Stimulated activated memory B cell treated with anti-CD40 and anti-IgM and Interleukin-4, amounts not matched to agents 10 μg/mL and 1 μg/mL and 100 μg/mL, for 72 hours (primary cell): ENCODE measurements at regions not wholly inside any gene's neighbourhood (a gene's known extent, or its start where the extent isn't known, plus 50 kb on each side); places are given as distances from the start of the nearest gene placed in this dataset.
"Not testable (repeated sequence)": the region's sequence is repeated elsewhere in the genome, so short reads cannot be mapped to it uniquely, and the experiment has no call there.

Experiments used
- ATAC-seq: fragments of 150-1000 bp; cut with Tn5 transposase; 2 replicates; pipeline ENCODE4 v1.10.0; 2021
- H3K27ac Mint-ChIP-seq: one replicate; pipeline ENCODE4 v1.8.0; 2022; ENCODE audit warnings: mild to moderate bottlenecking, mixed read lengths
- H3K27me3 Mint-ChIP-seq: one replicate; pipeline ENCODE4 v1.8.0; 2022; ENCODE audit warnings: mixed read lengths
- H3K36me3 Mint-ChIP-seq: one replicate; pipeline ENCODE4 v1.8.0; 2022; ENCODE audit warnings: mixed read lengths
- H3K4me1 Mint-ChIP-seq: one replicate; pipeline ENCODE4 v1.8.0; 2022; ENCODE audit warnings: mixed read lengths
- H3K4me3 Mint-ChIP-seq: one replicate; pipeline ENCODE4 v1.8.0; 2022; ENCODE audit warnings: mild to moderate bottlenecking, moderate library complexity, mixed read lengths
- H3K9me3 Mint-ChIP-seq: one replicate; pipeline ENCODE4 v1.8.0; 2022; ENCODE audit warnings: mixed read lengths

GRCh38 chr15:61390138-61390537 lies 161.0 kb upstream of the RORA start:
- no peak for ATAC-seq
- Mint-ChIP-seq H3K27me3 (peaks cover 9% of the 10 kb centered on the region), H3K9me3 (peaks cover 5% of the 10 kb centered on the region), H3K4me3 (no peak overlapping the region), H3K36me3 (no peaks in the 10 kb centered on the region), H3K4me1 (no peaks in the 10 kb centered on the region), H3K27ac (no peak overlapping the region)

- peaks cover 6% of the 10 kb centered on the region for H3K9me3 Mint-ChIP-seq
Measured at GRCh38 chr15:61389334-61390028, 160.4 kb upstream of the RORA start.

DNA sequence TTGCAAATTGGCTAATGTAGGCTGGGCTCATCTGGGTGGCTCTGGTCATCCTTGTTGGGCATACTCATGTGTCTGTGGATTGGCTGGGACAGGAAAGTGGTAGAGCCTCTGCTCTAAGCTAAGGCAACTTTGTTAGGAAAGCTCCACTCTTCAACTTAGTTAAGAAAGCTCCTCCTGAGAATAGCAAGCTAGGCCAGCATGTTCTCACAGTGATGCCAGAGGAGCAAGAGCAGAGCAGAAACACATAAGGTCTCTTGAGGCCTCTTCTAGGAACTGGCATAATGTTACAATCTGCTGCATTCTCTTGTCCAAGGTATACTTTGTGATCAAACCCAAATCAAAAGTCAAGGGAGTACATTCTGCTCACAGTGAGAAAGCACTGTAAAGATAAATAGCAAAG lies 158.6 kb upstream of the RORA start:
- no peak for ATAC-seq
- Mint-ChIP-seq H3K36me3 (no peaks in the 10 kb centered on the region), H3K27me3 (peaks cover 9% of the 10 kb centered on the region), H3K4me1 (no peaks in the 10 kb centered on the region), H3K9me3 (peaks cover 6% of the 10 kb centered on the region), H3K4me3 (no peak overlapping the region), H3K27ac (no peak overlapping the region)

More at GRCh38 chr15:61389334-61390028, 160.4 kb upstream of the RORA start:
- Mint-ChIP-seq H3K27ac (no peak overlapping the region), H3K4me3 (no peak overlapping the region), H3K36me3 (no peaks in the 10 kb centered on the region), H3K27me3 (peaks cover 9% of the 10 kb centered on the region), H3K4me1 (no peaks in the 10 kb centered on the region)
- no peak for ATAC-seq

DNA sequence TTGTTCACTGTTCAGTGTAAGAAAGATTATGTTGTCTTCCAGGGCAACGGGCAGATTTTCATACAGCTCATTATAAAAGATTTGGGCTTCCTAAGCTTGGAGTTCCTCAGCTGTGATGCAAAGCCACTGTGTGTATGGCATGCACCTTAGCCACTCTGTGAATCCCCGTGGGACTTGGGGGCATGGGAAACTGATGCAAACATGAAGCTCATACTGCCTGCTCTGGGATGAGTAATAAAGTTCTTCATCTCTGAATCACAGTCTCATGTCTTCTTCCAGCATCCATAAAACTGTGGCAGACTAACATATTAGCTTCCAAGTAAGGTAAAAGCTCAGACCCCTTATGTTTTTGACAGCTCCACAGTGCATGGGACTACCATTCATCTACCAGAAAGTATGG lies 154.3 kb upstream of the RORA start:
- no peaks in the 10 kb centered on the region for H3K4me1 Mint-ChIP-seq
- no peak for ATAC-seq
- no peak overlapping the region for H3K4me3 Mint-ChIP-seq
- no peak overlapping the region for H3K27ac Mint-ChIP-seq
- H3K9me3 Mint-ChIP-seq = peaks cover 6% of the 10 kb centered on the region
- H3K36me3 Mint-ChIP-seq = no peaks in the 10 kb centered on the region
- H3K27me3 Mint-ChIP-seq = no peaks in the 10 kb centered on the region

DNA sequence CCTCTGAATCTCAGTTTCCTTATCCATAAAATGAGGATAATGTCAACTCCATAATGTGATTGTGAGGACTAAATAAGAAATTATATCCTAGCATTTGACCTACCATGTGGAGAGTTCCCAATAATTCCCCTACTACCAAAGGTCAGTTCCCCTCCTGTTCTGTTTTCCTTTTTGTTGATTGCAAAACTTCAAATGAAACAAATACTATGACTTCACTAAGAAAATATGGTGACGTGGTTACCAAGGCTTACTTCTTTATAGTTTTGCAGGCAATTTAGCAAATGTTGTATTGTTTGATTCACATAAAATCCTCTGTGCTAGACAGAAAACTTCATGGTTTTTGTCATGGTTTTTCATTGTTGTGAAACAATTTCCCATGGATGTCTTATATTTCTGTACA lies 153.8 kb upstream of the RORA start:
- no peak for ATAC-seq
- H3K4me3 Mint-ChIP-seq = no peak overlapping the region
- no peaks in the 10 kb centered on the region for H3K4me1 Mint-ChIP-seq
- no peaks in the 10 kb centered on the region for H3K27me3 Mint-ChIP-seq
- H3K36me3 Mint-ChIP-seq = no peaks in the 10 kb centered on the region
- H3K9me3 Mint-ChIP-seq = peaks cover 4% of the 10 kb centered on the region
- no peak overlapping the region for H3K27ac Mint-ChIP-seq

- H3K9me3 Mint-ChIP-seq = peaks cover 4% of the 10 kb centered on the region
- no peaks in the 10 kb centered on the region for H3K27me3 Mint-ChIP-seq
- H3K27ac Mint-ChIP-seq = no peak overlapping the region
- no peaks in the 10 kb centered on the region for H3K36me3 Mint-ChIP-seq
- no peak for ATAC-seq
- no peaks in the 10 kb centered on the region for H3K4me1 Mint-ChIP-seq
- no peak overlapping the region for H3K4me3 Mint-ChIP-seq
Measured at GRCh38 chr15:61381501-61381900, 152.4 kb upstream of the RORA start.

- Mint-ChIP-seq H3K9me3 (peaks cover 3% of the 10 kb centered on the region), H3K36me3 (no peaks in the 10 kb centered on the region), H3K4me1 (no peaks in the 10 kb centered on the region), H3K27me3 (no peaks in the 10 kb centered on the region), H3K4me3 (no peak overlapping the region), H3K27ac (no peak overlapping the region)
- no peak for ATAC-seq
Measured at GRCh38 chr15:61380270-61380669, 151.2 kb upstream of the RORA start.

GRCh38 chr15:61379005-61379404 lies 149.9 kb upstream of the RORA start:
- Mint-ChIP-seq H3K4me1 (no peaks in the 10 kb centered on the region), H3K36me3 (no peaks in the 10 kb centered on the region), H3K27me3 (no peaks in the 10 kb centered on the region), H3K4me3 (no peak overlapping the region), H3K27ac (no peak overlapping the region), H3K9me3 (no peaks in the 10 kb centered on the region)
- ATAC-seq = no peak

- Mint-ChIP-seq H3K9me3 (no peaks in the 10 kb centered on the region), H3K36me3 (no peaks in the 10 kb centered on the region), H3K4me3 (no peak overlapping the region), H3K27me3 (no peaks in the 10 kb centered on the region), H3K27ac (no peak overlapping the region), H3K4me1 (no peaks in the 10 kb centered on the region)
- ATAC-seq = no peak
Measured at GRCh38 chr15:61376961-61377360, 147.9 kb upstream of the RORA start.

- H3K36me3 Mint-ChIP-seq = no peaks in the 10 kb centered on the region
- no peak overlapping the region for H3K27ac Mint-ChIP-seq
- no peaks in the 10 kb centered on the region for H3K4me1 Mint-ChIP-seq
- ATAC-seq = no peak
- no peaks in the 10 kb centered on the region for H3K9me3 Mint-ChIP-seq
- H3K4me3 Mint-ChIP-seq = no peak overlapping the region
- no peaks in the 10 kb centered on the region for H3K27me3 Mint-ChIP-seq
Measured at GRCh38 chr15:61376516-61376915, 147.4 kb upstream of the RORA start.

DNA sequence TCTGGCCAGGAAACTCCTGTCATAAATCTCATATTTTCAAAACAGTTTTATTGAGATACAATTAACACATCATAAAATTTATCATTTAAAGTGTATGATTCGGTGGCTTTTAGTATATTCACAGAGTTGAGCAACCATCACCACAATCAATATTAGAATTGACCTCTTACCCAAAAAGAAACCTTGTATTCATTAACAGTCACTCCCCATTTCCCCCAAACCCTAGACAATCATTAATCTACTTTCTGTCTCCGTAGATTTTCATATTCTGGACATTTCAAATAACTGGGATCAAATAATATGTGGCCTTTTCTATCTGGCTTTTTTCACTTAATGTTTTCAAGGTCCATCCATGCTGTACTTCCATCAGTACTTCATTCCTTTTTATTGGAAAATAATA lies 145.7 kb upstream of the RORA start:
- no peaks in the 10 kb centered on the region for H3K4me1 Mint-ChIP-seq
- no peak overlapping the region for H3K27ac Mint-ChIP-seq
- H3K36me3 Mint-ChIP-seq = no peaks in the 10 kb centered on the region
- H3K9me3 Mint-ChIP-seq = peaks cover 4% of the 10 kb centered on the region
- H3K4me3 Mint-ChIP-seq = no peak overlapping the region
- H3K27me3 Mint-ChIP-seq = peaks cover 9% of the 10 kb centered on the region
- ATAC-seq = no peak

GRCh38 chr15:61367953-61368352 lies 138.9 kb upstream of the RORA start:
- ATAC-seq = no peak
- no peaks in the 10 kb centered on the region for H3K4me1 Mint-ChIP-seq
- no peak overlapping the region for H3K27ac Mint-ChIP-seq
- no peaks in the 10 kb centered on the region for H3K36me3 Mint-ChIP-seq
- peaks cover 19% of the 10 kb centered on the region for H3K27me3 Mint-ChIP-seq
- peaks cover 8% of the 10 kb centered on the region for H3K9me3 Mint-ChIP-seq
- H3K4me3 Mint-ChIP-seq = no peak overlapping the region

DNA sequence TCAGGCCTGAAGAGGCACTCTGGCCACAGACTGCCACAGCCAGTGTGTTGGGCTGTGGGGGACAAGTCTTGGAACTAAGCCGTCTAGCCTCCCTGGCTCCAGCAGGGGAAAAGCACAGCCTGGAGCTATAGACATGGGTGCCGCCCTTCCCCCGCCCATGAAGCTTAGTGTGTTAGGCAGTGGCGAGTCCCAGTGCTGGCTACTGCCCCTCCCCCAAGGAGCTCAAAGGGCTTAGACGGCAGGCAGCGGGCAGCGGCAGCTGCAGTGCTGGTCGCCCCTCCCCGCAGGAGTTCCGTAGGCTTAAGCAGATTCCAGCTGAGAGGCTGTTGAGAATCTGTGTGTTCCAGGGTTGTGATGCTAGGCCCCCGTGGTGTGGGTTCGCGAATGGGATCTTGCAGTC lies 135.8 kb upstream of the RORA start:
- Mint-ChIP-seq H3K36me3 (no peaks in the 10 kb centered on the region), H3K27ac (no peak overlapping the region), H3K4me3 (no peak overlapping the region), H3K27me3 (peaks cover 9% of the 10 kb centered on the region), H3K9me3 (peaks cover 11% of the 10 kb centered on the region), H3K4me1 (no peaks in the 10 kb centered on the region)
- no peak for ATAC-seq

DNA sequence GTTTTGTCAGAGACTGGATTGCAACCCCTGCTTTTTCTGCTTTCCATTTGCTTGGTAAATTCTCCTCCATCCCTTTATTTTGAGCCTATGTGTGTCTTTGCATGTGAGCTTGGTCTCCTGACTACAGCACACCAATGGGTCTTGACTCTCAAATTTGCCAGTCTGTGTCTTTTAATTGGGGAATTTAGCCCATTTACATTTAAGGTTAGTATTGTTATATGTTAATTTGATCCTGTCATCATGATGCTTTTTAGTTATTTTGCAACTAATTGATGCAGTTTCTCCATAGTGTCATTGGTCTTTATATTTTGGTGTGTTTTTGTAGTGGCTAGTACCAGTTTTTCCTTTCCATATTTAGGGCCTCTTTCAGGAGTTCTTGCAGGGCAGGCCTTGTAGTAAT lies 133.8 kb upstream of the RORA start:
- not testable (repeated sequence) for ATAC-seq, H3K27me3 Mint-ChIP-seq, H3K36me3 Mint-ChIP-seq, H3K27ac Mint-ChIP-seq, H3K4me1 Mint-ChIP-seq, H3K4me3 Mint-ChIP-seq
- H3K9me3 Mint-ChIP-seq = peaks cover 11% of the 10 kb centered on the region

GRCh38 chr15:61344293-61344692 lies 115.2 kb upstream of the RORA start:
- Mint-ChIP-seq H3K4me1 (no peaks in the 10 kb centered on the region), H3K27me3 (peaks cover 20% of the 10 kb centered on the region), H3K27ac (no peak overlapping the region), H3K9me3 (peaks cover 22% of the 10 kb centered on the region), H3K4me3 (no peak overlapping the region), H3K36me3 (peaks cover 7% of the 10 kb centered on the region)
- ATAC-seq = no peak

DNA sequence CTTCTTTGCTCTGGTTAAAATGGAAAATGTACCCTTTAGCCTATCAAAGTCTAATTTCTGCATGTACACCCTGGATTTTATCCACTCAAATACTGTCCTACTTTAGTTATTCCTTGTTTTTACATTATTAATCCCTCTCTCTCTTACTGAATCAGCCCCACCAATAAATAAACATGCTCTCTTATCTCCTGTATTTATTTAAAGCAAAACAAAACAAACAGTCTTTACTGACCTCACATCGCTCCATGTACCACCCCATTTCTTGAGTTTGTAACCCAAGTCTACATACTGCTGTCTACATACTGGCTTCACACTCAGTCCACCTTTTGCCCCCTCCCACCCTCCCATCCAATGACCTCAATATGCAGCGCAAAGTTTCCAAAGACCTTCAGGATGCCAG lies 113.3 kb upstream of the RORA start:
- peaks cover 7% of the 10 kb centered on the region for H3K36me3 Mint-ChIP-seq
- H3K4me3 Mint-ChIP-seq = no peak overlapping the region
- no peak for ATAC-seq
- peaks cover 20% of the 10 kb centered on the region for H3K27me3 Mint-ChIP-seq
- no peak overlapping the region for H3K27ac Mint-ChIP-seq
- H3K4me1 Mint-ChIP-seq = no peaks in the 10 kb centered on the region
- peaks cover 22% of the 10 kb centered on the region for H3K9me3 Mint-ChIP-seq

DNA sequence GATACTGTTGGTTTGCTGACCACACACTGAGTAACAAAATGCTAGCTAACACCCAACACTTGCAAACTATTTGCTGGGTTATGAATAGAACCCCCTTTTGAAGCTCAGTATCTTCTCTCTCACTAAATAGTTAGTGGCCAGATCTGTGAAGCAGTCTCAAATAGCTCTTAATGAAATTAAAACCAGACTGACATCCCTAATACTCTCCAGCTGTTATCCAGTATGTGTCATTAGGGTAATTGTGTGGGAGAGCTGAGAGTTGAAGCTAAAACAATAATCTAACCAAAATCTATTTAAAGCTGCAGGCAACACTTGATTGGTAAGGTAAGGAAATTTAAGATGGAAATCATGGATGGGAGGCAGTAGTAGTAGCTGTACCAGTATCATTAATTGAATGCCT lies 110.4 kb upstream of the RORA start:
- Mint-ChIP-seq H3K36me3 (peaks cover 7% of the 10 kb centered on the region), H3K27ac (no peak overlapping the region), H3K27me3 (peaks cover 29% of the 10 kb centered on the region), H3K9me3 (peaks cover 21% of the 10 kb centered on the region), H3K4me3 (no peak overlapping the region), H3K4me1 (no peaks in the 10 kb centered on the region)
- no peak for ATAC-seq
